ENCODE measurements at regions not wholly inside any gene's neighbourhood (a gene's known extent, or its start where the extent isn't known, plus 50 kb on each side); places are given as distances from the start of the nearest gene placed in this dataset.

GRCh38 chr4:20421603-20421985 lies 169.9 kb downstream of the SLIT2 start:
- no peak for TF ChIP-seq CTCF (IDR thresholded peaks at IDR 0.05; ENCODE audit: low read depth, low read length)
- no peak for TF ChIP-seq POLR2A (IDR thresholded peaks at IDR 0.05; ENCODE audit: extremely low read depth, insufficient read length)
- no peak for TF ChIP-seq MYC (IDR thresholded peaks at IDR 0.05; ENCODE audit: low read depth, low read length)
